HCEC 1CT (cell line): ENCODE measurements at regions not wholly inside any gene's neighbourhood (a gene's known extent, or its start where the extent isn't known, plus 50 kb on each side); places are given as distances from the start of the nearest gene placed in this dataset.
"Not testable (repeated sequence)": the region's sequence is repeated elsewhere in the genome, so short reads cannot be mapped to it uniquely, and the experiment has no call there.

Source experiments
- DNase-seq: peaks from one replicate; pipeline ENCODE4 v3.0.0-alpha.2; 2017

GRCh38 chr22:41023299-41023623, 69.1 kb upstream of the EP300 start:
- no peak for DNase-seq

- peak; percentile 94 for DNase-seq
Observed at GRCh38 chr22:41028841-41029240, 63.6 kb upstream of the EP300 start.

DNA sequence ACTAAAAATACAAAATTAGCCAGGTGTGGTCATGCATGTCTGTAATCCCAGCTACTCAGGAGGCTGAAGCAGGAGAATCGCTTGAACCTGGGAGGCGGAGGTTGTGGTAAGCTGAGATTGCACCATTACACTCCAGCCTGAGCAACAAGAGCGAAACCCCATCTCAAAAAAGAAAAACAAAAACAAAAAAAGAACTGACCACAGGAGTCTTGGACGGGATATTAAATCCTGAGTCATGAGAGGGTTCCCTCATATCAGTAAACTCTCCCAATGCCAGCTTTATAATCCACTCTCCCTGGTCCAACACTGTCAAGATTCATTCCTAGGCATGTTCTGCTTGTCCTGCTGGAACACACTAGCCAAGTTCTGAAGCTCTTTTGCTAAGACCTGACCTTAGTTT, 61.5 kb upstream of the EP300 start:
- DNase-seq: peak; percentile 48

- no peak for DNase-seq
Observed at GRCh38 chr22:41034706-41035105, 57.7 kb upstream of the EP300 start.

DNA sequence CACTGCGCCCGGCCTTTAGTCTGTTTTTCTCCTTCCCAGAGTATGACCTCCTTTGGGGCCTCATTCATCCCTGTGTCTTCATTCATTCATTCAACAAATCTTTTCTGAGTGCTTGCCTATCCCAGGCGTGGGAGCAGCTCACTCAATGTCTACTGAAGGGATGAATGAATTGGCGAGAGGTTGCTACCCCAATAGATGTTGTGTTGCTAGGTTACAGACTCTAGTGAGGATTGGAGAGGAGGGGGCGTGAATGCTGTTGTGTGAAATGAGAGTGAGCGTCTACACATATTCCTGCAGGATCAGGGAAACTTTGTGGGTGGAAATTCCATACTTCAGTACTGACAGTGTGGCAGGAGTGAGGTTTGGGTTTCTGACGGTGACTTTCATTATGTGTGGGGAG, 55.5 kb upstream of the EP300 start:
- no peak for DNase-seq

- no peak for DNase-seq
Observed at GRCh38 chr22:41038732-41039131, 53.7 kb upstream of the EP300 start.

GRCh38 chr22:41039641-41040040, 52.8 kb upstream of the EP300 start:
- not testable (repeated sequence) for DNase-seq

DNA sequence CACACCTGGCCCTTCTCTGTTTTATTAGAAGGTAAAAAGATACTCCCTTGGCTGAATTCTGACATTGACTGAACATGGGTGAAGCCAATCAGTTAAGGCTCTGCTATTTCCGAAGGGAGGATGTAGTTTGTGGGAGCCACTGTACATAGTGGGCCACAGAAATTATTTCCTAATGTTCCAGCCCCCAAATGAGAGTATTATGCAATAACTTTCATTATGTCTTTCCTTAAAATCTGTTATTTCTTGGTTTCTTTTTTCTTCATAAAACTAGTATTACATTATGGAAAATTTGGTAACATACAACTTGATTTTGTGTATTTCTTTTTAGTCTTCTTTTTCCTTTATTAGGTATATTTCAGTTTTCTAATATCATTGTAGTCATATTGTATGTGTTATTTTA, 51.9 kb upstream of the EP300 start:
- no peak for DNase-seq

DNA sequence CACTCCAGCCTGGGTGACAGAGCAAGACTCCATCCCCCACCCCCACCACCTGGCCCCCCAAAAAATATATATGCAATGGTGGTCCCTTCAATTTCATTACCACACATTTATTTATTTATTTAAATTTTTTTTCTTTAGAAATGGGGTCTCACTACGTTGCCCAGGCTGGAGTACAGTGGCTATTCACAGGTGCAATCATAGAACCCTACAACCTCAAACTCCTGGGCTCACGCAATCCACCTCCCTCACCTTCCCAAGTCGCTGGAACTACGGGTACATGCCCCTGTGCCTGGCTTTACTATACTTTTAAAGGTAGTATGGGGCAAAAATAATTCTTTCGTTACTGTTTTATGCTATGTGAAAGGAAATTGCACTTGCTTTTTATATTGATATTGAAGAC, 50.9 kb upstream of the EP300 start:
- DNase-seq: no peak
